Smooth muscle cell (in vitro differentiated cells): ENCODE measurements at regions not wholly inside any gene's neighbourhood (a gene's known extent, or its start where the extent isn't known, plus 50 kb on each side); places are given as distances from the start of the nearest gene placed in this dataset.

Source experiments
- DNase-seq: peaks from one replicate; lab custom pipeline; 2025; ENCODE audit not compliant: unreplicated experiment; lab: John Stamatoyannopoulos, UW
- H2AFZ ChIP-seq: fragments of 200-600 bp; sonication (generic); 2 replicates; pipeline ENCODE4 v1.6.0; 2016; ENCODE audit warnings: antibody characterized with exemption, low read depth, mild to moderate bottlenecking
- H3F3A ChIP-seq: fragments of 200-600 bp; sonication (generic); 2 replicates; pipeline ENCODE4 v1.6.0; 2017; ENCODE audit warnings: antibody characterized with exemption, low read depth
- H3K27ac ChIP-seq: fragments of 200-600 bp; sonication (generic); 2 replicates; pipeline ENCODE4 v1.5.1; 2016; ENCODE audit warnings: low read depth, mild to moderate bottlenecking
- H3K27me3 ChIP-seq: fragments of 200-600 bp; sonication (generic); 2 replicates; pipeline ENCODE4 v1.6.1; 2016; ENCODE audit warnings: low read depth, mild to moderate bottlenecking
- H3K36me3 ChIP-seq: fragments of 200-600 bp; sonication (generic); 2 replicates; pipeline ENCODE4 v1.5.1; 2016; ENCODE audit warnings: low read depth
- H3K4me1 ChIP-seq: fragments of 200-600 bp; sonication (generic); 2 replicates; pipeline ENCODE4 v1.5.1; 2016; ENCODE audit warnings: low read depth
- H3K4me2 ChIP-seq: fragments of 200-600 bp; sonication (generic); 2 replicates; pipeline ENCODE4 v1.6.0; 2016; ENCODE audit warnings: mild to moderate bottlenecking
- H3K4me3 ChIP-seq: fragments of 200-600 bp; sonication (generic); 2 replicates; pipeline ENCODE4 v1.5.1; 2016; ENCODE audit warnings: mild to moderate bottlenecking
- H3K79me2 ChIP-seq: fragments of 200-600 bp; sonication (generic); 2 replicates; pipeline ENCODE4 v1.6.0; 2016; ENCODE audit warnings: low read depth, mild to moderate bottlenecking
- H3K9ac ChIP-seq: fragments of 200-600 bp; sonication (generic); 2 replicates; pipeline ENCODE4 v1.6.0; 2016; ENCODE audit warnings: low read depth
- H3K9me3 ChIP-seq: fragments of 200-600 bp; sonication (generic); replicated peaks from 2 replicates; pipeline ENCODE4 v1.5.1; 2016; ENCODE audit warnings: low read depth
- H4K20me1 ChIP-seq: fragments of 200-600 bp; sonication (generic); 2 replicates; pipeline ENCODE4 v1.6.0; 2016; ENCODE audit warnings: low read depth
- CTCF ChIP-seq: fragments of 200-600 bp; sonication (generic); IDR thresholded peaks from 2 replicates; pipeline ENCODE4 v1.5.1; 2017; ENCODE audit warnings: borderline replicate concordance, mild to moderate bottlenecking, antibody characterized with exemption; ENCODE audit not compliant: insufficient read depth, poor library complexity, severe bottlenecking
- WGBS: methylation state at CpG from one replicate; pipeline ENCODE4 v1.1.7; 2016; ENCODE audit warnings: low lambda C conversion rate; 5-methylcytosine and 5-hydroxymethylcytosine counted together

GRCh38 chr20:56929606-56930005 is 300.5 kb downstream of the TFAP2C start:
- no peak for DNase-seq
- no peaks in the 10 kb centered on the region for H4K20me1 ChIP-seq
- peaks cover 61% of the 10 kb centered on the region for H3K27me3 ChIP-seq
- H3F3A ChIP-seq: no peaks in the 10 kb centered on the region
- no peaks in the 10 kb centered on the region for H3K79me2 ChIP-seq
- 11% methylated on average over 7 of the region's 7 CpGs for WGBS
- no peak overlapping the region for H3K9ac ChIP-seq
- H3K27ac ChIP-seq: no peak overlapping the region
- H3K36me3 ChIP-seq: no peaks in the 10 kb centered on the region
- H2AFZ ChIP-seq: no peak overlapping the region
- no peak overlapping the region for H3K4me2 ChIP-seq
- no peak overlapping the region for H3K4me3 ChIP-seq
- no peak for TF ChIP-seq CTCF
- peaks cover 22% of the 10 kb centered on the region for H3K4me1 ChIP-seq
- H3K9me3 ChIP-seq: no peaks in the 10 kb centered on the region

GRCh38 chr20:56930876-56931275 is 301.8 kb downstream of the TFAP2C start:
- no peak overlapping the region for H2AFZ ChIP-seq
- H3K4me1 ChIP-seq: peaks cover 15% of the 10 kb centered on the region
- H4K20me1 ChIP-seq: no peaks in the 10 kb centered on the region
- H3K9me3 ChIP-seq: no peaks in the 10 kb centered on the region
- H3K27me3 ChIP-seq: peaks cover 48% of the 10 kb centered on the region
- H3K9ac ChIP-seq: no peak overlapping the region
- TF ChIP-seq CTCF: no peak
- no peak overlapping the region for H3K4me2 ChIP-seq
- H3K27ac ChIP-seq: no peak overlapping the region
- H3K36me3 ChIP-seq: no peaks in the 10 kb centered on the region
- H3K4me3 ChIP-seq: no peak overlapping the region
- no peaks in the 10 kb centered on the region for H3K79me2 ChIP-seq
- no peaks in the 10 kb centered on the region for H3F3A ChIP-seq
- 86% methylated on average over 6 of the region's 6 CpGs for WGBS
- DNase-seq: no peak

- no peak overlapping the region for H3K4me3 ChIP-seq
- H3K9me3 ChIP-seq: no peaks in the 10 kb centered on the region
- WGBS: 94% methylated on average over 6 of the region's 6 CpGs
- H3K4me2 ChIP-seq: no peak overlapping the region
- H4K20me1 ChIP-seq: no peaks in the 10 kb centered on the region
- no peak for DNase-seq
- no peak overlapping the region for H3K9ac ChIP-seq
- H3K36me3 ChIP-seq: no peaks in the 10 kb centered on the region
- H3K79me2 ChIP-seq: no peaks in the 10 kb centered on the region
- no peak for TF ChIP-seq CTCF
- no peak overlapping the region for H2AFZ ChIP-seq
- peaks cover 10% of the 10 kb centered on the region for H3K4me1 ChIP-seq
- H3K27me3 ChIP-seq: peaks cover 29% of the 10 kb centered on the region
- no peaks in the 10 kb centered on the region for H3F3A ChIP-seq
- H3K27ac ChIP-seq: no peak overlapping the region
Measured at GRCh38 chr20:56932575-56933330, 303.6 kb downstream of the TFAP2C start.

GRCh38 chr20:56933331-56933698 is 304.2 kb downstream of the TFAP2C start:
- H3K36me3 ChIP-seq: no peaks in the 10 kb centered on the region

More at GRCh38 chr20:56933331-56933698, 304.2 kb downstream of the TFAP2C start:
- Histone ChIP-seq H3F3A (no peaks in the 10 kb centered on the region), H3K79me2 (no peaks in the 10 kb centered on the region), H3K27me3 (peaks cover 23% of the 10 kb centered on the region), H3K4me1 (peaks cover 8% of the 10 kb centered on the region), H4K20me1 (no peaks in the 10 kb centered on the region), H3K9me3 (no peaks in the 10 kb centered on the region), H3K4me2 (no peak overlapping the region), H3K4me3 (no peak overlapping the region), H3K9ac (no peak overlapping the region), H3K27ac (no peak overlapping the region), H2AFZ (no peak overlapping the region)
- no peak for DNase-seq
- no peak for TF ChIP-seq CTCF
- 74% methylated on average over 3 of the region's 3 CpGs for WGBS
